NCI-H2081 treated with DMSO at 0.1 percent for 48 hours (cell line): ENCODE measurements at regions not wholly inside any gene's neighbourhood (a gene's known extent, or its start where the extent isn't known, plus 50 kb on each side); places are given as distances from the start of the nearest gene placed in this dataset.
"Not testable (repeated sequence)": the region's sequence is repeated elsewhere in the genome, so short reads cannot be mapped to it uniquely, and the experiment has no call there.

ENCODE experiments used
- DNase-seq: peaks from one replicate; lab custom pipeline; 2025; lab: John Stamatoyannopoulos, UW

DNA sequence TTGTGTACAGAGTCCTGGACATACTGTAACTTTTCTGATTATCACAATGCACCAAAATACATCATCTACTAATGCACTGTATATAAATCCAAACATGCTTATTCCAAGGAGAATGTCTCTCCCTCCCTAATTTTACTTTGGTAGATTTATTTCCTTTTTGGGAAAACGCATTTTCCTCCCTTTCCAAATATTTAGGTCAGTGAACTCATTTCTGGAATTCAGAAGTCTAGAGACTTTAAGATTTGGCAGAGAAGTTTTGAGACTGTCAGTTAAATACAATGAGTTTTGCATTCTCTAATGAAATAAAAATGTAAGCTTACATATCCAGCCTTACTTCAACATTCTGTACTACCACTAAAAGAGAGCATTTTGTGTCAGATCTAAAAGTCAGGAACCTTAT is 165.8 kb upstream of the EDNRB start:
- no peak for DNase-seq

DNA sequence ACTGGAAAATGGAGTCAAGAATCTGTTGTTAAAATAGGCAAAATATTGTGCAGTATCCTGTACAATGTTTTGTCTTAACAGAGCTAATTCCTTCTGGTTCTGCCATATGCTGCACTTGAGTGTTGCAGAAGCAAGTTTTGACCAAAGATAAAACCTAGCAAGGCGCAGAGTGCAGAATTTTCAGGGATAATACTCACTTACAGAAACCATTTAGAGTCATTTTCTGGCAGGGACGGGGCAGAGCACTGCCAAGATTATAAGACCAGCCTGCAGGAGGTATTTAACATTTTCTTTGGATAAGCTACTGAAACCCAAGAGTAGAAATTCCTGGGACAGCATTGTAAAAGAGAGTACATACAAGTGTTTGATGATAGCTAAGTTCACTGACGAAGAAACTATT is 159.5 kb upstream of the EDNRB start:
- DNase-seq: no peak

DNA sequence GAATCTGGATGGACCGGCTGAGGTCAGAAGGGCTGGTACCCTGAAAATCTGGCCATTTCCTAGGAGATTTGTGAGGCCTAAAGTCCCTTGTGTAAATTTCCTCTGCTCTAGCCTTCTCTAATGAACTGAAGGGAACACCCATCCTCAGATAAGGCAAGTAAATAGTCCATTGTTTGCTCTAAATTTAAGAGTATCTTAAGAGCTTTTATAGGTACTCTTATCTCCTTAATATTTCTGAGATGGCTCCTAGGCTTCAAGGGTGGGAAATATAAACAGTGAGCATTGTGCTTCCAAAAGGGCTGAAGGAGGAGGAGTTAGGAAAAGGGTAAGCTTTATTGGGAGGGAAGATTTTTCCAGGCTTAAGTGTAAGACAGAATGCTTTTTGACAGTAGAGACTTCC is 148.7 kb upstream of the EDNRB start:
- no peak for DNase-seq

DNA sequence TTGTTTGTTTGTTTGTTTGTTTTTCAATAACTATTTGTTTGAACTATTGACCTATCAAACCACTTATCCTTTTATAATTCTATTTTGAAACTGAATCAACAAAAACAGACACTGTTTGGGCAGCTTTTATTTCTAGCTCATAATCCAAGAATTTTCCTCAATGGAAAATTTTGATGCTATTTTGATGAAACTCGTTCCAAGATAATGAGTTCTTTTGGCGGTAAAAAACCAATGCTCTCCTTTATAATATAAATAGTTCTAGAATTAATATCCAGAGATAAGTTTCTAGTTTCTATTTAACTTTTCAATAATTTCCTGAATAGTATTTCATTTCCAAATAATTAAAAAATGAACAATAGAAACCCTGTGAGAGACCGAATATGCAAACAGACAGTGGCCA is 146.5 kb upstream of the EDNRB start:
- no peak for DNase-seq

DNA sequence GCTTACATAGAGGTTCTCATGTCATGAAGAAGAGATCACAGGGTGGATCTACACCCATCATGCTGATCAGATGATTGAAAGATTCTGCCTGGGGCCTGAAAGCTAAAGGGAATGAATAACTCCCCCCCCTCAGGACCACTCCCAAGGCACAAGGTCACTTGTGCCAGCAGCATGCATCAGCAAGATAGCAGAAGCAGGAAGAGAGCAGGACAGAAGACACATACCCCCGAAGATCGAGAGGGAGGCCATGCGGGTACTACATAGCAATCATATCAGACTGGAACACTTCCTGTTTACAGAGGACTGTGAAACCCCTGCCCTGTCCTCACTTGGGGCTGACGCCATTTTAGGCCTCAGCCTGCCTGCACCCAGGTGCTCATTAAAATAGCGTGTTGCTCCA is 143.2 kb upstream of the EDNRB start:
- DNase-seq: no peak

DNA sequence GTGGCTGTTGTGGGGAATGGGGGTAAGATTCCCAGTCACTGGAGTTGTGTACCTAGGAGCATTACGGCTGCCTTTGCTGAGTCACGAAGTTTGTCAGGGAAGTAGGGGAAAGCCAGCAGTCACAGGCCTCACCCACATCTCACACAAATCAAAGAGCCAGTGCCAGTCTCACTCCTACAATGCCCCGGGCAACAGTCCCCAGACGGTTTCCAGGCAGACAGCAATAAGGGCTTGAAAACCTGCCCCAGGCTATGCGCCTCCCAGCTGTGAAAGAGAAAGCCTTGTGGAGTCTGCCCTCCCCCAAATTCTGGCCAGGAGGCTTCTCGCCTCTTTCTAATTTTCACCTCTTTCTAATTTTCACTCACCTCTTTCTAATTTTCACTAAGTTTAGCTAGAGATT is 142.3 kb upstream of the EDNRB start:
- no peak for DNase-seq

DNA sequence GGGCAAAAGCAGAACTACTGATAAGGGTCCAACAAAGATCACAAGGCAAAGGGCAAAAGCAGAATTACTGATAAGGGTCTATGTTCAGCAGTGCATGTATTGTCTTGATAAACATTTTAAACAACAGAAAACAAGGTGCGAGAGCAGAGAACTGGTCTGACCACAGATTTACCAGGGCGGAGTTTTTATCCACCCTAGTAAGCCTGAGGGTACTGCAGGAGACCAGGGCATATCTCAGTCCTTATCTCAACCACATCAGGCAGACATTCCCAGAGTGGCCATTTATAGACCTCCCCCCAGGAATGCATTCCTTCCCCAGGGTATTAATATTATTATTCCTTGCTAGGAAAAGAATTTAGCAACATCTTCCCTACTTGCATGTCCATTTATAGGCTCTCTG is 138.2 kb upstream of the EDNRB start:
- not testable (repeated sequence) for DNase-seq

DNA sequence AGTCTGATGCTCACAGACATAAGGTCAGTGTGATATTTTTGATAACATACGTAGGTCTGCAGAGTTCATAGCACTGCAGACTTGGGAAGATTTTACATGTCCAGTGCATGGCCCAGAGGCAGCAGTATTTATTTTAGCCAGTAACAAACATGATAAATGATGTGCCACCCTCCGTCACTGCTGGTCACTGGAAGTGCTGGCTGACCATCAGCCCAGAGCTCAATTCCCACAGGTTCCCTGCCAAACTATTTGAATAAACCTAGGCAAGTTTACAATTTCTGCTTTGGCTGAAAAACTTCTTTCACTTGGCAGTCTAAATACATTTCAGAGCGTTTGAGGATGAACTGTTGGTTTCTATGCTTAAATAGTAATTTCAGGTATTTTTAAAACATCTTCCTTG is 135.5 kb upstream of the EDNRB start:
- DNase-seq: no peak

DNA sequence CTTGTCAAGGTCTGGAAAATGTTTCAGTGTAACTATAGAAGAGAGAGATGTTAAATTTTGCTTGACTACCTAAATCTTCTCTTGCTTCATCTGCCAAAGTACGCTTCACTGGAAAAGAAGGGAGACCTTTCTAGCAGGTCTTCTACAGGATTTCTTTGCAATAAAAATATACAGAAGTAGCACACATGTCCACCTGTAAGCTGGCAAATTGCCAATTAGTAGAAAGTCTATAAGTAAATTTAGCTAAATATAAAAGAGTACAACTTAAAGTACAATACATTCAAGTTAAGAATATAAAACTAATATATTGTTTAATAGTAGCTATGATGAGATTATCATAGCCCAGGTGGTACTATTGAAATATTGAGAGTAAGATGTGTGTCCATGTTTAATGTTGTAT is 128.5 kb upstream of the EDNRB start:
- no peak for DNase-seq

DNA sequence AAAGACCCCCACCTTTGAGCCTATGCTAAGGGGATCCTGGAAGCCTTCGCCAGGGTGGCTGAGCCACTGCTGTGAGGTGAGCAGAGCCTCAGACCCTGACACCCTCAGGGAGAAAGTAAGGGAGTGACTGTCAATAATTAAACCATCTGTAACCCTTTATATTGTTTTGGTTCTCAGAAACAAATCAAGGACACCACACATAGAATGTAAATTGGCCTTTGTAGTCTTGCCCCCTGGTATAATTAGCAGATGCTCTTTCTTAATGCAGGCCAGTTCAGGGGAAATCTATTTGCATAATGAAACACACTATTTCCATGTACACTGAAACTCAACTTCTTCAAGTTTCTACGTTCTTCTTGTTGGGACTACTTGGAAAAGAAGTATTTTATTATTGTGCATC is 127.7 kb upstream of the EDNRB start:
- no peak for DNase-seq

DNA sequence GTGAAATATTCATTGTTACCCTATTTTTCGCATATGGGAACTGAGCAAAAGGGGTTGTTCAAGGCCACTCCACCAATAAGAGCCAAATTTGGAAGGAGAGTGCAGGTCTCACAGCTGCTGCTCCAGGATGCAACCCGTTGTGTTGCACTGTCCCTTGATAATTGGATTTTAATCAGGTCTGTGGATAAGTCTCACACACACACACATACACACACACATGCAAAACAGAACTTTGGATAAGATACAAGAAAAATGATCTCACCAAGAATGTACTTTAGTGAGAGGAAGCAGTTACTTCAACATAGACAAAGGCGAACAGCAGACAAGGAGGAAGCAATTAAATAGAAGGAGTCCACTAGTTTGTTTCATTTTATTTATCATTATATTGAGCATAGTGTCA is 127.3 kb upstream of the EDNRB start:
- DNase-seq: no peak

DNA sequence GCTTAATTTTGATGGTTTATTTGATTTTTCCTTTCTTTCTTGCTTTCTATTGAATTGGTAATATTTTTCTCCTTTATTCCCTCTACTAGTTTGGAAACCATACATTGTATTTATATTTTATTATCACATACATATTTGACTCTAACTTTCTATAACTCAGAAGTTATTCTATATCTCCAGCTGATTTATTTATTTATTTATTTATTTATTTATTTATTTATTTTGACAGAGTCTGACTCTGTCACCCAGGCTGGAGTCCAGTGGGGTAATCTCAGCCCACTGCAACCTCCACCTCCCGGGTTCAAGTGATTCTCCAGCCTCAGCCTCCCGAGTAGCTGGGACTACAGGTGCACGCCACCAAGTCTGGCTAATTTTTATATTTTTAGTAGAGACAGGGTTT is 122.7 kb upstream of the EDNRB start:
- not testable (repeated sequence) for DNase-seq

DNA sequence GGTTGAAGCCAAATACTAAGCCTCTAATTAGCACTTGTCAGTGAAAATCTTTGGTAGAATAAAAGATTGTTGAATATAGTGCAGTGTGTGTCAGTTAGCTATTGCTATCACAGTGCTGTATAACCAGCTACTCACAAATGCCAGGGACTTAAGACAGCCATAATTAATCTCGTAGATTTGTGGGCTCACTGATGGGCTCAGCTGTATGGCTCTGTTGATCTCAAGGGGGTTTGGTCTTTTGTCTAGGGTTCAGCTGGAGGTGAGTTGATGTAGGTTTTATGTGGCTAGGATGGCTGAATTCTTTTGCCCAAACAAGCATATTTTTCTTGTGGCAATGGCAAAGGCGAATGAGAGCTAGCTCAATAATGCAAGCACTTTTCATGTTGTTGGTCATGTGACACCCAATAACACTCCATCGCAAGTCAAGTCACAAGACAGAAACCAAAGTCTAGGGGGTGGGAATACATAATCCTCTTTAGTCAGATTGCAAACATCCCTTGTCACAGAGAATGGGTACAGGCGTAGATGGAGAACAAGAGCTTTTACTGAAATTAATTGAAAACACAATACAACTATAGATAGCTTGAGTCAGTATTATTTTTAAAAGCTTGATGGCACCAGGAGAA is 121.7 kb upstream of the EDNRB start:
- DNase-seq: no peak

DNA sequence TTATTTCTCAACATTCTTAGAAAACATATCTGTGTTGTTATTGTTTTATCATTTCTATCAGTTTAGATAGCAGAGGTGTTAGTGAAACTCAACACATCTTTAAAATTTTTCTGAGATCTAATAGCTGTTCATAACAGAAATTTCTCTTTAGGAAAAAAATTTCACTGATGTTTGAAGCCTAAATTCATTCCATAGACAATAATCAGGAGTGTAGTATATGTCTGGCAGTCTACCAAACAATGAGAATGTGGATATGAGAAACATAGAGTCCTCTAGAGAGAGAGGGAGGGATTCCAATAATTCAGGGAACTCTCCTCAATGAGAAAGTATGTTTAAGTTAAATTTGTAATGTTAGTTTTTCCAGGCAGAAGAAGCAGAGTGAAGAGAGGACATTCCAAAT is 118.2 kb upstream of the EDNRB start:
- DNase-seq: no peak

DNA sequence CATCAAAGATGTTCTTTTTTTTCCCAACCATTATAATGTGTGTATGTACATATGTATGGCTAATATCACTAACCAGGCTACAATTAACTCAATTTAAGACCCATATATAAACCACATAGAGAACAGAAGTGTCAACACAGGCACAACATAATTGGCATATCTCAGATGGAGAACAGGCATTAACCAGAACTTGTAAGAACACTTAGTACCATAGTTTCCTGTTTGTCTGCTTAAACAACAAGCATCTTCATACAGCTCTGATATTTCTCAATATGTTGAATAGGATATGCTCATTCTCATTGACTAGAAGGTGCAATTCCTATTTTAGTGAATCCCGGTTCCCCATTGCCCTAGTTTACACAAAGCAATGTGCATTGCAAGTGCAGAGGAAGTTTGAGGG is 116.9 kb upstream of the EDNRB start:
- no peak for DNase-seq

DNA sequence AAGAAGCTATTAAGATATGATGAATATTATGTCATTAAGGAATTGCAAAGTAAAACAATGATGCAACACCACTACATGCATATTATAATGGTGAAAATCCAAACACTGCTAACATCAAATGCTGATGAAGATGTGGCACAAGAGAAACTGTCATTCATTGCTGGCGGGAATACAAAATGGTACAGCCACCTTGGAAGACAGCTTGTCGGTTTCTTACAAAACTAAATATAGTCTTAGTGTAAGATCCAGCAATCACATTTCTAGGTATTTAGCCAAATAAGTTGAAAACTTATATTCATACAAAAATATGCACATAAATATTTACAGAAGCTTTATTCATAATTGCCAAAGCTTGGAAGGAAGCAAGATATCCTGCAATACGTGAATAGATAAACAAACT is 114.9 kb upstream of the EDNRB start:
- no peak for DNase-seq

DNA sequence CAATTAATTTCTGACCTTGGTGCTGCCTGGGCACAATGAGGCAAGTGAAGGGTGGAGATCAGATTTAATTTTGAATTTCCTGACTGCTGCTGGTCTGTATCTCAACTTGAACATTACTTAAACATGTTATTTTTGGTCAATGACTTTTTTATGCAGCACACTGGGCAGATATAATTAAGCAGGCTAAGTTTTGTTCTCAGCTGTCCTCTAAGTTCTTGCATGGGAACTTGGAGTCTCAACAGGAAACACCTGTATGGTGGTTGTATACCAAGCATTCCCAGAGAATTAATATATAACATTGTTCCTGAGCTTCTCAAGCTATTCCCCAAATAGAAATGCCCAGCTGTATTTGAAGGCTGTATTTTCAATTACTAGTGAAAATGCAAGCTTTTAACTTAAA is 113.5 kb upstream of the EDNRB start:
- no peak for DNase-seq

DNA sequence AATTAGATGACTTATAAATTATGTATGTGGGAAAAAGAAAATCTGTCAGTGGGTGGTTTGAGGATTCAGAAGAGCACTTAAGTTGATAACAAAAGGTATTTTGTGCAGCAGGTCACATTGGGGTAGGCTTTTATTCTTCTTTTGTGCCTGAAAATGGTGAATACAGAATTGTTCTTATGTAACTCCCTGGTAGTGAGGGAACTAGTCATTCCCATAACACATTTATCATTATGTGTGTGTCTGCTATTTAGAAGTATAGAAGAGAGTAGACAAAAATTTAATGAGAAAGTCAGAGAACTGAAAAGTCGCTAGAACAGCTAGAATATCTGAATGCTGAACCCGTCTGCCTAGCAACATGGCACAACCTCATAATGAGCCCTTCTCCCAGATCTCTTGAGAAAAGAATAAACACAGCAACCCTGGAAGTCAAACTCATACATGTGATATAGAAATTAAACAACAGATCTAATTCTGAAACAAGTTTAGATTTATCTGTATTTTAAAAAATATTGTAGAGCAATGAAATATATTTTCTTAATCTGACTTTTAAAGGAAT is 111.8 kb upstream of the EDNRB start:
- DNase-seq: no peak

DNA sequence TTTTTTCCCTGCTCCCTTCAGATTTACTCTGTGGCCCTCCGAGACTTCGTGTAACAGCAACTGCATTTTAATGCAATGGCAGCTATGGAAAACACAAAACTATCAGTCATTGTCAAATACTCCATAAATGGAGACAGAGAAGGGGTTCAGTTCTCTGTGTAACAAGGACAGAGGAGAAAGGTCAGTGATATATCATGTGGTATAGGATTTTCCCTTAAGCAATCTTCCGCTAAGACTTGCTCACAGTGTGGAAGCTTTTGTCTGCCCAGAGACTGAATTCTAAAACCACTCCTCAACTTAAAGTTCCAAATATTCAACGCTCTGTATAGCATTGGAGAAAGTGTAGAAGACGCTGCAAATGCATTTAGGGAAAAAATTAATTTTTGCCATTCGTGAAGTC is 111.3 kb upstream of the EDNRB start:
- DNase-seq: no peak

DNA sequence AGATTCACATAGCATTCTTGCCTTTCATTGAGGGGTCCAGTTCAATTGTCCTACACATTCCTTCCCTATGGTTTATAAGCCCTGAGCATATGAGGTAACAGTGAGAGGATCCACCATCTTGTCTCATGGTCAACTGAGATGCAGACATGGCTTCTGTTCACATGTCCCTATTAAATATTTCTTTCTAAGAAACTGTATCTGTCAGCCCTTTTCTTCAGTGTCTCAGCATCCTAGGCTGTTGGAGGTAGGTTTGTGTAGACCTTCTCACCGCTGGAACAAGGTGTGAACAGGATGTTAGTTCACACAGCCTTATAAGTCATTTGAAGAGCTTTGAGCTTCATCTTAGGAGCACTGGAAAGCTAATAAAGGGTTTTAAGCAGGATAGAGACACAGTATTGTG is 110.3 kb upstream of the EDNRB start:
- DNase-seq: no peak

DNA sequence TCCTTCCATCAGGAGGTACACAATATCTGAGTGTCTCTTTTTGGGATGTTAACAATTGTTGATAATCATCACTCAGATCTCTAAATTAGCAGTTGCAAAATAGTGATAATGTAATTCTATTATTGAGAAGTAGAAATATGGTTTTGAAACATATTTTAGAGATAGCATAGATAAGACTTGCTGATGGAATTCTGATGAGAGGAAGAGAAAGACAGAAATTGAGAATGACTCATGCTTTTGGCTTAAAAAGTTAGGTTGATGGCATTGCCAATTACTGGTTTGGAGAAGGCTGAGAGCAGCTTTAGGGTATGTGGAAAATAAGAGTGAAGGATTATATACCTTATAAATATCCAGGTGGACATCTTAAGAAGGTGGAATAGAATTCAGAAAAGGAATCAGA is 106.4 kb upstream of the EDNRB start:
- no peak for DNase-seq

DNA sequence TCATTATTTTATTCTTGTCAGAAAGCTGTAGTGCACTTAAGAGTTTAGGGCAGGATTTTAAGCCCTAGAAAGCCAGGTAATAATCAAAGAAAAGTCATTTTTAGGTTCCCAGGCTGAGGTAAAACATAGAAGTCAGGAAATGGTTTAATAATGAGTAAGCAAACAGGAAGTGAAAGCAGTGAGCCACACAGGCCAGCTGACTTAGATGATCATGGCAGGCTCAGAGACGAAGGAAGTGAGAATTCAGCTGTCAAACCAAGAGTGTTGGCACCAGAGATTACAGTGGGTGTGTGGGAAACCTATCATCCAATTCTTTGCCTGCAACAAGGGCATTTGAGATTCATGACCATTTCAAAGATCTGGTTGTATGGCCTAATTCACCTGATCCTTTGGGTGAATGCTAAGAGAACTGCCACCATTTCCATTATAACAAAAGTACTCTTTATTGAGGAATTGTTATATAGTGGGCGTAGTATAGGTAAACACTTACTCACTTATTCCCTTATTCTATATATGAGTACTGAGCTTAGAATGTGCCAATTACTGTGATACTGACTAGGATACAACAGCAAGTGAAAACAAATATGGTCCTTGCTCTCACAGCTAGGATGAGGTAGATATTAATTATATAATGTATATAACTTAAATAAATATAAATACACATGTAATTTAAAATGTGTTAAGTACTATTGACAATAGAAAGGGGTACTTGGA is 103.7 kb upstream of the EDNRB start:
- peak; percentile 12 for DNase-seq

DNA sequence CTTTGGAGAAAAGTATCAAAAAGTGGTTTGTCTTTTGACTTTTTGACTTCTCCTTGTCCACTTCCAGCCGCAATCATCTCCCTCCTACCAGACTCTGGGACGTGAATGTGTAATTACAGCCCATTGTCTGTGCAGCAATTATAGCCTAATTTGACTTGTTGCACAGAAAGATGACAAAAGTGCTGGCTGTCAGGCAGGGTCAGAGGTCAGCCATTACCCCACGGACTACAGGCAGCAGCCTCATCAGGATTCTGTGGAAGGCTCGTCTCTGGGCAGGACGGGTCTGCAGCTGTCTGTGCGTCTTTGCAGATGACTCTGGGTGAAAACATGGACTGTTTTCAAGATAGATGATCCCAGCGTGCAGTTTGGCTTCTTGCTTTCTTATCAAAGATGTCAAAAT is 102.2 kb upstream of the EDNRB start:
- DNase-seq: no peak

DNA sequence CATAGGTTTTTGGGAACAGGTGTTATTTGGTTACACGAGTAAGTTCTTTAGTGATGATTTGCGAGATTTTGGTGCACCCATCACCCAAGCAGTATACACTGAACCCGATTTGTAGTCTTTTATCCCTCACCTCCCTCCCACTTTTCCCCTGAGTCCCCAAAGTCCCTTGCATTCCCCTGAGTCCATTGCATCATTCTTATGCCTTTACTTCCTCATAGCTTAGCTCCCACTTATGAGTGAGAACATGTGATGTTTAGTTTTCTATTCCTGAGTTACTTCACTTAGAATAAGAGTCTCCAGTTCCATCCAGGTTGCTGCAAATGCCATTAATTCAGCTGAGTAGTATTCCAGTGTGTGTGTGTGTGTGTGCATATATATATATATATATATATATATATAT is 97.2 kb upstream of the EDNRB start:
- no peak for DNase-seq
